B cell (primary cell): ENCODE measurements at regions not wholly inside any gene's neighbourhood (a gene's known extent, or its start where the extent isn't known, plus 50 kb on each side); places are given as distances from the start of the nearest gene placed in this dataset.

Experiments
- CTCF ChIP-seq: fragments of 200-600 bp; IDR thresholded peaks from one replicate; pipeline ENCODE4 v1.8.0; 2022; ENCODE audit warnings: antibody characterized with exemption, mild to moderate bottlenecking
- EZH2 ChIP-seq: IDR thresholded peaks from 2 replicates; pipeline ENCODE4 v1.6.1; 2012; ENCODE audit warnings: borderline replicate concordance, low read depth, mild to moderate bottlenecking, moderate library complexity, low read length; ENCODE audit not compliant: insufficient read depth, poor library complexity, severe bottlenecking

GRCh38 chr13:31452525-31452924 lies 252.8 kb downstream of the B3GLCT start:
- TF ChIP-seq CTCF (no peak), EZH2 (no peak)
